ENCODE measurements at regions not wholly inside any gene's neighbourhood (a gene's known extent, or its start where the extent isn't known, plus 50 kb on each side); places are given as distances from the start of the nearest gene placed in this dataset.

GRCh38 chr22:44549701-44550100, 51.7 kb upstream of the RTL6 start:
- H3K9me3 ChIP-seq, result no peaks in the 10 kb centered on the region
- H3K4me3 ChIP-seq, result no peak overlapping the region
- H3K36me3 ChIP-seq, result no peaks in the 10 kb centered on the region
- H3K4me2 ChIP-seq, result no peak overlapping the region
- no peaks in the 10 kb centered on the region for H3K27me3 ChIP-seq
- no peaks in the 10 kb centered on the region for H4K20me1 ChIP-seq
- H3K4me1 ChIP-seq, result no peaks in the 10 kb centered on the region
- no peak overlapping the region for H3K27ac ChIP-seq
- H3K9ac ChIP-seq, result no peak overlapping the region
- no peak for TF ChIP-seq Cebpa-rat (IDR thresholded peaks at IDR 0.05)

DNA sequence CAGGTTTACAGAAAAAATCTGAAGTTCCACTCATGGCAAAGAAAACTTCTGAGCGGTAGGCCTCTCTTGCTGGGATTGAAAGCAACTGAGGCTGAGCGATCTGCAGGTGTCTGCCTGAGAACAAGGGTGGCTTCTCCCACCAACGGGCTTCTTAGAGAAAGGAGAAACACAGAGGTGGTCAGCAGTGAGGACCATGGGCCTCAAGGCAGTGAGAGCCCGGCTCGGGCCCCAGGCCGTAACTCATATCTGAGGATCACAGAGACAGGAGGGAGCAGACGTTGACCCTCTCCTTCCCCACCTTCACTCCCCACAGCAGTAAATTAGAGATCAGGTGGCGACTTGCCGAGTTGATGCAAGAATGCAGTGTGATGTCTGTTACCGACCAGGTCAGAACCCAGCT, 50.9 kb upstream of the RTL6 start:
- no peaks in the 10 kb centered on the region for H4K20me1 ChIP-seq
- H3K36me3 ChIP-seq, result no peaks in the 10 kb centered on the region
- no peaks in the 10 kb centered on the region for H3K27me3 ChIP-seq
- H3K4me2 ChIP-seq, result no peak overlapping the region
- H3K4me3 ChIP-seq, result no peak overlapping the region
- H3K9me3 ChIP-seq, result no peaks in the 10 kb centered on the region
- no peak overlapping the region for H3K27ac ChIP-seq
- TF ChIP-seq Cebpa-rat (IDR thresholded peaks at IDR 0.05), result no peak
- H3K4me1 ChIP-seq, result peaks cover 6% of the 10 kb centered on the region
- no peak overlapping the region for H3K9ac ChIP-seq
